GM18873 (cell line): ENCODE measurements at regions not wholly inside any gene's neighbourhood (a gene's known extent, or its start where the extent isn't known, plus 50 kb on each side); places are given as distances from the start of the nearest gene placed in this dataset.

Experiments
- ATAC-seq: cut with Tn5 transposase; IDR thresholded peaks from one replicate; pipeline ENCODE4 v1.9.1; 2021; ENCODE audit warnings: mild to moderate bottlenecking, moderate library complexity, moderate number of reproducible peaks; ENCODE audit not compliant: unreplicated experiment, low FRiP score

- ATAC-seq = no peak
Measured at GRCh38 chr11:27195837-27196202, 155.2 kb downstream of the BBOX1 start.

GRCh38 chr11:27194976-27195375, 154.4 kb downstream of the BBOX1 start:
- no peak for ATAC-seq

- ATAC-seq = no peak
Measured at GRCh38 chr11:27193434-27194225, 153.0 kb downstream of the BBOX1 start.

GRCh38 chr11:27192184-27192583, 151.6 kb downstream of the BBOX1 start:
- no peak for ATAC-seq

- ATAC-seq = no peak
Measured at GRCh38 chr11:27191639-27192038, 151.0 kb downstream of the BBOX1 start.

GRCh38 chr11:27188696-27189095, 148.1 kb downstream of the BBOX1 start:
- no peak for ATAC-seq

GRCh38 chr11:27187848-27188621, 147.4 kb downstream of the BBOX1 start:
- no peak for ATAC-seq

GRCh38 chr11:27187075-27187847, 146.6 kb downstream of the BBOX1 start:
- no peak for ATAC-seq

GRCh38 chr11:27186580-27186979, 146.0 kb downstream of the BBOX1 start:
- no peak for ATAC-seq

GRCh38 chr11:27184458-27185312, 144.1 kb downstream of the BBOX1 start:
- no peak for ATAC-seq

GRCh38 chr11:27183672-27184457, 143.2 kb downstream of the BBOX1 start:
- no peak for ATAC-seq

- ATAC-seq = no peak
Measured at GRCh38 chr11:27179334-27179733, 138.7 kb downstream of the BBOX1 start.

- ATAC-seq = no peak
Measured at GRCh38 chr11:27178859-27179258, 138.2 kb downstream of the BBOX1 start.
